ENCODE measurements at regions not wholly inside any gene's neighbourhood (a gene's known extent, or its start where the extent isn't known, plus 50 kb on each side); places are given as distances from the start of the nearest gene placed in this dataset.
"Not testable (repeated sequence)": the region's sequence is repeated elsewhere in the genome, so short reads cannot be mapped to it uniquely, and the experiment has no call there.

- DNase-seq (ENCODE audit: low spot score) = no peak
- Histone ChIP-seq H3K36me3 (ENCODE audit: insufficient read depth) (no peaks in the 10 kb centered on the region), H3K27me3 (ENCODE audit: insufficient read depth) (no peaks in the 10 kb centered on the region), H3F3A (replicated peaks; ENCODE audit: low read depth) (no peaks in the 10 kb centered on the region), H3K4me1 (ENCODE audit: insufficient read depth) (no peaks in the 10 kb centered on the region), H3K9me2 (ENCODE audit: insufficient read depth) (no peaks in the 10 kb centered on the region), H3K4me3 (no peak overlapping the region), H3K27ac (ENCODE audit: low read depth) (no peak overlapping the region), H4K20me1 (replicated peaks; ENCODE audit: insufficient read depth) (no peaks in the 10 kb centered on the region), H3K79me2 (replicated peaks; ENCODE audit: insufficient read depth) (no peaks in the 10 kb centered on the region), H3K4me2 (no peak overlapping the region), H2AFZ (no peak overlapping the region)
- Mint-ChIP-seq H3K27me3 (ENCODE audit: insufficient read depth, low read depth, poor library complexity) (peaks cover 8% of the 10 kb centered on the region), H3K9me3 (no peaks in the 10 kb centered on the region), H3K4me1 (no peaks in the 10 kb centered on the region), H3K36me3 (ENCODE audit: low read depth) (no peaks in the 10 kb centered on the region), H3K27ac (no peak overlapping the region), H3K4me3 (no peak overlapping the region; the same call in 2 of the 3 replicates)
- TF ChIP-seq EZH2phosphoT487 (IDR thresholded peaks at IDR 0.05; ENCODE audit: unreplicated experiment) (no peak), CTCF (conservative IDR thresholded peaks at IDR 0.05; ENCODE audit: low read depth in 2 of 2) (peak; percentile 29 to 55; a peak in 3 of 4 replicates), POLR2AphosphoS5 (IDR thresholded peaks at IDR 0.05; ENCODE audit: low read depth) (no peak)
- ATAC-seq = peak; percentile 61
These were observed 111.0 kb upstream of the PZP start for GRCh38 chr12:9319044-9319841.

GRCh38 chr12:9313479-9313878, 105.3 kb upstream of the PZP start:
- not testable (repeated sequence) for ATAC-seq; H3K79me2 ChIP-seq (replicated peaks; ENCODE audit: insufficient read depth); H2AFZ ChIP-seq; H3K4me1 Mint-ChIP-seq; H4K20me1 ChIP-seq (replicated peaks; ENCODE audit: insufficient read depth); H3K27ac Mint-ChIP-seq; H3F3A ChIP-seq (replicated peaks; ENCODE audit: low read depth); H3K27me3 Mint-ChIP-seq (ENCODE audit: insufficient read depth, low read depth, poor library complexity); H3K27me3 ChIP-seq (ENCODE audit: insufficient read depth); H3K4me3 Mint-ChIP-seq; H3K4me3 ChIP-seq; H3K27ac ChIP-seq (ENCODE audit: low read depth); H3K4me1 ChIP-seq (ENCODE audit: insufficient read depth); DNase-seq (ENCODE audit: low spot score); H3K9me3 Mint-ChIP-seq; H3K4me2 ChIP-seq; H3K36me3 ChIP-seq (ENCODE audit: insufficient read depth); H3K9me2 ChIP-seq (ENCODE audit: insufficient read depth)
- H3K36me3 Mint-ChIP-seq (ENCODE audit: low read depth) = peaks cover 12% of the 10 kb centered on the region; the same call in 2 of the 3 replicates

GRCh38 chr12:9312406-9313392, 104.5 kb upstream of the PZP start:
- not testable (repeated sequence) for H2AFZ ChIP-seq; H3K27ac ChIP-seq (ENCODE audit: low read depth); H3K27ac Mint-ChIP-seq; H3K9me2 ChIP-seq (ENCODE audit: insufficient read depth); H3K4me1 ChIP-seq (ENCODE audit: insufficient read depth); H3K36me3 ChIP-seq (ENCODE audit: insufficient read depth); H3K9me3 Mint-ChIP-seq; H3K27me3 Mint-ChIP-seq (ENCODE audit: insufficient read depth, low read depth, poor library complexity); H3K4me3 Mint-ChIP-seq; DNase-seq (ENCODE audit: low spot score); H3K4me2 ChIP-seq; H4K20me1 ChIP-seq (replicated peaks; ENCODE audit: insufficient read depth); H3F3A ChIP-seq (replicated peaks; ENCODE audit: low read depth); H3K27me3 ChIP-seq (ENCODE audit: insufficient read depth); H3K4me3 ChIP-seq; H3K4me1 Mint-ChIP-seq; H3K79me2 ChIP-seq (replicated peaks; ENCODE audit: insufficient read depth); ATAC-seq
- H3K36me3 Mint-ChIP-seq (ENCODE audit: low read depth) = peaks cover 14% of the 10 kb centered on the region; the same call in 2 of the 3 replicates

GRCh38 chr12:9311454-9311853, 103.3 kb upstream of the PZP start:
- H3K4me3 ChIP-seq; ATAC-seq; H3K4me1 Mint-ChIP-seq; H2AFZ ChIP-seq; H3K4me3 Mint-ChIP-seq; H3K27ac ChIP-seq (ENCODE audit: low read depth); H3K9me3 Mint-ChIP-seq; H3K4me2 ChIP-seq; H3F3A ChIP-seq (replicated peaks; ENCODE audit: low read depth); H3K27me3 Mint-ChIP-seq (ENCODE audit: insufficient read depth, low read depth, poor library complexity); H3K36me3 ChIP-seq (ENCODE audit: insufficient read depth); H3K4me1 ChIP-seq (ENCODE audit: insufficient read depth); H3K79me2 ChIP-seq (replicated peaks; ENCODE audit: insufficient read depth); H4K20me1 ChIP-seq (replicated peaks; ENCODE audit: insufficient read depth); H3K27me3 ChIP-seq (ENCODE audit: insufficient read depth); DNase-seq (ENCODE audit: low spot score); H3K9me2 ChIP-seq (ENCODE audit: insufficient read depth); H3K27ac Mint-ChIP-seq: not testable (repeated sequence)
- peaks cover 14% of the 10 kb centered on the region; the same call in 2 of the 3 replicates for H3K36me3 Mint-ChIP-seq (ENCODE audit: low read depth)

- H3K4me1 ChIP-seq (ENCODE audit: insufficient read depth); H4K20me1 ChIP-seq (replicated peaks; ENCODE audit: insufficient read depth); ATAC-seq; H3K27me3 ChIP-seq (ENCODE audit: insufficient read depth); H3K9me2 ChIP-seq (ENCODE audit: insufficient read depth); H3K4me2 ChIP-seq; DNase-seq (ENCODE audit: low spot score); H3F3A ChIP-seq (replicated peaks; ENCODE audit: low read depth); H3K4me3 ChIP-seq; H3K27ac Mint-ChIP-seq; H3K27me3 Mint-ChIP-seq (ENCODE audit: insufficient read depth, low read depth, poor library complexity); H3K4me1 Mint-ChIP-seq; H3K79me2 ChIP-seq (replicated peaks; ENCODE audit: insufficient read depth); H3K4me3 Mint-ChIP-seq; H3K27ac ChIP-seq (ENCODE audit: low read depth); H2AFZ ChIP-seq; H3K36me3 ChIP-seq (ENCODE audit: insufficient read depth); H3K9me3 Mint-ChIP-seq: not testable (repeated sequence)
- H3K36me3 Mint-ChIP-seq (ENCODE audit: low read depth) = peaks cover 14% of the 10 kb centered on the region; the same call in 2 of the 3 replicates
These were observed 102.5 kb upstream of the PZP start for GRCh38 chr12:9310645-9311044.

Data from GM23338 (cell line).